T47D (cell line): ENCODE measurements at regions not wholly inside any gene's neighbourhood (a gene's known extent, or its start where the extent isn't known, plus 50 kb on each side); places are given as distances from the start of the nearest gene placed in this dataset.

ENCODE experiments used
- DNase-seq, 2 experiments: peaks; one replicate each; pipeline versions ENCODE4 v3.0.0 to v3.0.0-alpha.2; 2011 to 2012; ENCODE audit warnings: low read depth in 1 of 2, low spot score in 1 of 2
- JUND ChIP-seq: IDR thresholded peaks from 2 replicates; pipeline ENCODE4 v1.6.1; 2012; ENCODE audit warnings: low read depth
- in situ Hi-C: cut with HindIII; loops from 2 replicates; pipeline ENCODE4 v1.10.0; 2016; ENCODE audit warnings: low sequenced_read_pairs, low pct_unique_long_range_greater_than_20kb

DNA sequence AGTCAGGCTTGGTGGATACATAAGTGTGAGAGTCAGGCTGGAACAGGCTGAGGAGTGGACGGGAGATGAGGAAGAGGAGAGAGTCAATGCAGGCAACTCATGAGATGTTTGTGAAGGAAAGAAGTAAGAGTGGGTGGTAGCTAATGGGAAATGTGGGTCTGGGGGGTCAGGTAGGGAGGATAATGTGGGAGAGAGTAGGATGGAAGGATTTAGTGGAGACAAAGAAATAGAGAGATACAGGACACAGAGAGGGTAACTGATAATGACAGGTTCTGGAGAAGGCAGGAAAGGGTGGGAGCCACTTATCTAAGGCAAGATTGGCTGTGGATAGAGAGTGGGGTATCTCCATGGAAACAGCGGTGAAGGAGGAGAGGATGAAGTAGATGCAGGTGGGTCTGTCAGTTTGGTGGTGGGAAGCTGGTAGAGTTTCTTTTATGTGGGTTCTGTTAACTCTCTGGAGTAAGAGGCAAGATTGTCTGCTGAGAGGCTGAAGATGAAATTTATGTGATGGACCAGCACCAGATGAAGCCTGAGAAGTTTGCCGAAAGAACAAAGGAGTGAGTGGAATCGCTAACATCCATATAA, 190.6 kb upstream of the SPRED2 start:
- in situ Hi-C loops, result no loop called here
- TF ChIP-seq JUND, result no peak
- no peak for DNase-seq

GRCh38 chr2:65622499-65622898, 190.1 kb upstream of the SPRED2 start:
- no peak for DNase-seq
- in situ Hi-C loops, result no loop called here
- no peak for TF ChIP-seq JUND

DNA sequence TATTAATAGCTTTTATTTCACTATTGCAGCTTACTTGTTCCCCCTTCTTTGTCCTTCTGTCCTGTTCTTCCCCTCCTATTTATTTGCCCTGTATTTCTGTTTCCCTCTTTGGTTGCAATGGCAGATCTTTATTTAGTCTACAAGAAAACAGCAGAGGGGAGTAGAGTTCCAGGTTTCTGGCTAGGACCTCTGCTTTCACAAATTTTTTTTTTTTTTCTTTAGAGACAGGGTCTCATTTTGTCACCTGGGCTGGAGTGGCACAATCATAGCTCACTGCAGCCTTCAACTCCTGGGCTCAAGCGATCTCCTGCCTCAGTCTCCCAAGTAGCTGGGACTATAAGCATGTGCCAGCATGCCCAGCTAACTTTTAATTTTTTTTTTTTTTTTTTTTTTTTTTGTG, 188.1 kb upstream of the SPRED2 start:
- no peak for TF ChIP-seq JUND
- no peak for DNase-seq
- in situ Hi-C loops, result no loop called here

- no peak for DNase-seq
- no peak for TF ChIP-seq JUND
- in situ Hi-C loops, result no loop called here
Measured at GRCh38 chr2:65620026-65620425, 187.6 kb upstream of the SPRED2 start.

GRCh38 chr2:65615602-65616001, 183.2 kb upstream of the SPRED2 start:
- TF ChIP-seq JUND, result no peak
- in situ Hi-C loops, result no loop called here
- DNase-seq, result no peak

DNA sequence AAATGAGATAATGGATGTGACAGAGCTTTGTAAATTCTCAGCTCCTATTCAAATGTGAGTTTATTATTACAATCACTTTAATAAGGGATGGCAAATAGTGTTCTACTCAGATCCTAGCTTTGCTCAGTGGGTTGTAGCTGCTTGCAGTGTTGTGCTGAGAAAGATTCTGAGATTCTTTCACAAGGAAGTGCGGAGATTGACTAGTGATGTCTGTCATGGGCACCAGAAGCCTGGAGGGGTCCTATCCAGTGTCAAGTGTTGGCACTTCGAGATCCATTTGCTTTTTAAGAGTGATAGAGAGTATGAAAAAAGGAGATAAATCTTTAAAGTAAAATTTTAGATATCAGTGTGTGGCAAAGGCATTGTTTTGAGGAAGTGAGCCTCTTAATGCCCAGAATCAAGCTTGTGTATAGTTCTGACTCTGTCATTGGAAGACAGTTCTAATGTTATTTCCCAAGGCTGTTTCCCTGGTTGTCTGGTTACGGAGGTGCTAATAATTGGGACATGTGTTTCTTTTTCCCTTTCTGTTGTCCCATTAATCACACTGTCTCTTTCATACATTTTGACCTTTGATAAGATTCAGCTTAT, 181.7 kb upstream of the SPRED2 start:
- in situ Hi-C loops, result no loop called here
- no peak for DNase-seq
- TF ChIP-seq JUND, result no peak

GRCh38 chr2:65611488-65611887, 179.1 kb upstream of the SPRED2 start:
- no peak for TF ChIP-seq JUND
- no peak for DNase-seq
- in situ Hi-C loops, result no loop called here

DNA sequence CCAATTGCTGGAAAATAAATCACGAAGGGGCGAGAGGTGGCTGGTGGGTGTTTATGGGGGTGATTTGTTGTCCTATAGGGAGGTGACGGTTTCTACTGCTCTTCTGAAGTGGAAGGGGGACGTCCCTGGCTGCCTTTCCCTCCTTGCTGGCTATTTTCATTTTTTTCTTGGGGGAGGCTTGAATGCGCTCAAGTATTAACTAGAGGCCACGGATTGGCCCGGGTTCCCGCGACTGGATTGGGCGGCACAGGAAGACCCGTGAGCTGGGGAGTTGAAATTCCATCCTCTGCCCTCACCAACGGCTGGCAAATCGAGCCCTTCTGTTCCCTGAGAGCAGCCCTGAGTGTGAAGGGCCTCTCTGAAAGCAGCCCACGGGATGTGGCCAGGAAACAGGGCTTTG, 176.5 kb upstream of the SPRED2 start:
- in situ Hi-C loops, result no loop called here
- no peak for DNase-seq
- TF ChIP-seq JUND, result no peak

GRCh38 chr2:65608466-65608865, 176.1 kb upstream of the SPRED2 start:
- no peak for TF ChIP-seq JUND
- DNase-seq, result no peak
- in situ Hi-C loops, result no loop called here

DNA sequence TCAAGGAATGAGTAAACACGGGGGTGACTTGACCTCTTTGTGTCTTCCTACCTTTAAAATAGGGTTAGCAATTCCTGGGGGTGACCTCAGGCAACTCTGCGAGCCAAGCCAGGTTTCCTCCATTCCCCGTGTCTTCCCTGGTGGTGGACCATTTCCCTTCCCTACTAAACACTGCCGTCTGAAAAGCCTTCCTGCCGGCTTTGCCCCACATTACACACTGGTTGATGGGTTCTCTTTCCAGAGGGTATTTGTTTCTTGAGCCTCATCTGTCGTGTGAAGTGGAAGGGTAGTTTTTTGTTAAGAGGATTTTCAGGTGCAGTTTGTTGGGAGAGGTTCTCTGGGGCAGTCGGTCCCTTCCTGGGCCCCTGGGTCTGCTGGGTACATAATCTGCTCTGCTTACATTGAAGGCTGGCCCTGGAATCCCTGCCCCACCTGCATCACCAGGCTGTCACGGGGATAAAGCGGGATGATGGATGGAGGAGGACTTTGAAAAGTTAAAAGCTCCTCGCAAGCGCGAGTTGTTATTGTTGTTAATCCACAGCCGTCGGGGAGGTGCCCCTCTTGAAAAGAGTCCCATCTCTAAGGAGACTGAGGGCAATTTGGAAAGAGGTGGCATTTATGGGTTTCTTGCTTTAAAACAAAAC, 175.4 kb upstream of the SPRED2 start:
- no peak for TF ChIP-seq JUND
- no peak for DNase-seq
- in situ Hi-C loops, result no loop called here

DNA sequence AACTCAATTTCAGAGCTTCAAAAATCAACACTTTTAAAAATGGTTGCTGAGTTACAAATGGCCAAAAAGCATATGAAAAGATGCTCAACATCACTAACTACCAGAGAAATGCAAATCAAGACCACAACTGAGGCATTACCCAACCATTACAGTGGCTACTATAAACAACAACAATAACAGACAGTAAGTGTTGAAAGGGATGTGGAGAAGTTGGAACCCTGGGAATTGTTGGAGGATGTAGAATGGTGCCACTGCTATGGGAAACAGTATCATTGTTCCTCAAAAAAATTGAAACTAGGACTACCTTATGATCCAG, 173.3 kb upstream of the SPRED2 start:
- no peak for DNase-seq
- in situ Hi-C loops, result no loop called here
- no peak for TF ChIP-seq JUND

GRCh38 chr2:65605058-65605742, 172.8 kb upstream of the SPRED2 start:
- TF ChIP-seq JUND, result no peak
- DNase-seq, result no peak
- in situ Hi-C loops, result no loop called here

- peak in 1 of 2 experiments; percentile 11 for DNase-seq
- no peak for TF ChIP-seq JUND
- in situ Hi-C loops, result no loop called here
Measured at GRCh38 chr2:65604246-65604645, 171.8 kb upstream of the SPRED2 start.
